K562 (cell line): ENCODE measurements at regions not wholly inside any gene's neighbourhood (a gene's known extent, or its start where the extent isn't known, plus 50 kb on each side); places are given as distances from the start of the nearest gene placed in this dataset.

Experiments
- CBX2 ChIP-seq: fragments of 200-600 bp; sonication (generic); IDR thresholded peaks from one replicate; pipeline ENCODE4 v1.6.1; 2012; ENCODE audit warnings: mild to moderate bottlenecking, low read length, inconsistent platforms; ENCODE audit not compliant: insufficient read depth, poor library complexity, severe bottlenecking
- CHD2 ChIP-seq: IDR thresholded peaks from 2 replicates; pipeline ENCODE4 v1.6.1; 2011; ENCODE audit warnings: low read depth, low read length
- CTBP1 ChIP-seq: fragments of 450-650 bp; IDR thresholded peaks from 2 replicates; pipeline ENCODE4 v1.6.1; 2016; ENCODE audit warnings: borderline replicate concordance
- DPF2 ChIP-seq: fragments of 450-650 bp; IDR thresholded peaks from 2 replicates; pipeline ENCODE4 v1.6.1; 2016
- FOXP1 ChIP-seq: sonication (generic); formaldehyde crosslinking; IDR thresholded peaks from 2 replicates; pipeline ENCODE4 v1.8.0; 2022; ENCODE audit warnings: mild to moderate bottlenecking, missing genetic modification reagents
- HCFC1 ChIP-seq: IDR thresholded peaks from 2 replicates; pipeline ENCODE4 v1.6.1; 2012; ENCODE audit warnings: low read depth, low read length, improper control_type of control experiment
- KLF16 ChIP-seq: IDR thresholded peaks from 2 replicates; pipeline ENCODE4 v1.6.1; 2016; ENCODE audit warnings: antibody characterized with exemption
- LEF1 ChIP-seq: fragments of 450-650 bp; IDR thresholded peaks from 2 replicates; pipeline ENCODE4 v1.6.1; 2016; ENCODE audit warnings: mild to moderate bottlenecking
- MTA2 ChIP-seq: fragments of 450-650 bp; IDR thresholded peaks from 2 replicates; pipeline ENCODE4 v1.6.1; 2016; ENCODE audit warnings: low read depth
- MYBL2 ChIP-seq, 2 experiments: fragments of 450-650 bp in 1 of 2; sonication (generic) in 1 of 2; formaldehyde crosslinking in 1 of 2; IDR thresholded peaks; 2 replicates each; pipeline versions ENCODE4 v1.6.1 to v1.8.1; 2017 to 2022; ENCODE audit warnings: borderline replicate concordance in 1 of 2, inconsistent platforms in 1 of 2, low read depth in 1 of 2, mild to moderate bottlenecking in 1 of 2, missing genetic modification reagents in 1 of 2, moderate library complexity in 1 of 2
- NCOA1 ChIP-seq: fragments of 450-650 bp; IDR thresholded peaks from 2 replicates; pipeline ENCODE4 v1.6.1; 2016; ENCODE audit warnings: low read depth
- NEUROD1 ChIP-seq: fragments of 150-350 bp; IDR thresholded peaks from 2 replicates; pipeline ENCODE4 v1.6.1; 2014; ENCODE audit warnings: borderline replicate concordance, low read length, low read depth; ENCODE audit not compliant: partially characterized antibody
- NFE2 ChIP-seq: IDR thresholded peaks from 2 replicates; pipeline ENCODE4 v1.6.1; 2014; ENCODE audit warnings: antibody characterized with exemption, low read depth
- NONO ChIP-seq, 2 experiments: fragments of 200-400 bp in 1 of 2; fragments of 450-650 bp in 1 of 2; formaldehyde crosslinking in 1 of 2; IDR thresholded peaks; 2 replicates each; pipeline ENCODE4 v1.6.1; 2017; ENCODE audit warnings: low read depth in 2 of 2, mild to moderate bottlenecking in 2 of 2, moderate library complexity in 2 of 2, low read length in 1 of 2
- PCBP1 ChIP-seq: fragments of 200-400 bp; formaldehyde crosslinking; IDR thresholded peaks from 2 replicates; pipeline ENCODE4 v1.6.1; 2018; ENCODE audit warnings: mild to moderate bottlenecking, low read depth, low read length; ENCODE audit not compliant: poor library complexity, severe bottlenecking
- PTTG1 ChIP-seq: fragments of 450-650 bp; IDR thresholded peaks from 2 replicates; pipeline ENCODE4 v1.6.1; 2016; ENCODE audit warnings: low read depth, mild to moderate bottlenecking, missing genetic modification characterization, missing compliant biosample characterization
- PYGO2 ChIP-seq: fragments of 450-650 bp; IDR thresholded peaks from 2 replicates; pipeline ENCODE4 v1.6.1; 2016; ENCODE audit warnings: mild to moderate bottlenecking, missing genetic modification characterization, moderate library complexity, missing compliant biosample characterization
- SMARCA4 ChIP-seq: fragments of 450-650 bp; IDR thresholded peaks from 2 replicates; pipeline ENCODE4 v1.6.1; 2016
- SMARCA5 ChIP-seq: fragments of 450-650 bp; IDR thresholded peaks from 2 replicates; pipeline ENCODE4 v1.6.1; 2016
- YBX1 ChIP-seq: fragments of 450-650 bp; IDR thresholded peaks from 2 replicates; pipeline ENCODE4 v1.7.1; 2016; ENCODE audit warnings: mild to moderate bottlenecking
- ZBED1 ChIP-seq: IDR thresholded peaks from 2 replicates; pipeline ENCODE4 v1.6.1; 2014
- ZFP30 ChIP-seq: fragments of 250-450 bp; sonication (Bioruptor Pico); IDR thresholded peaks from 2 replicates; pipeline ENCODE4 v1.8.0; 2022; ENCODE audit warnings: moderate library complexity, mild to moderate bottlenecking, inconsistent platforms, borderline replicate concordance
- ZNF121 ChIP-seq: sonication (generic); formaldehyde crosslinking; conservative IDR thresholded peaks from 2 replicates; pipeline ENCODE4 v1.8.0; 2022; ENCODE audit warnings: missing genetic modification reagents
- ZNF134 ChIP-seq: fragments of 250-450 bp; sonication (Bioruptor Pico); conservative IDR thresholded peaks from 2 replicates; pipeline ENCODE4 v1.4.0; 2020
- ZNF274 ChIP-seq: IDR thresholded peaks from 2 replicates; pipeline ENCODE4 v1.6.1; 2011; ENCODE audit warnings: low read depth, mild to moderate bottlenecking, low read length, moderate library complexity, borderline replicate concordance
- ZNF431 ChIP-seq: sonication (generic); formaldehyde crosslinking; IDR thresholded peaks from 2 replicates; pipeline ENCODE4 v1.8.0; 2022; ENCODE audit warnings: mild to moderate bottlenecking, missing genetic modification reagents
- ZNF436 ChIP-seq: fragments of 250-450, 450-650 bp; sonication (Bioruptor Pico); formaldehyde crosslinking; IDR thresholded peaks from 2 replicates; pipeline ENCODE4 v1.7.0; 2020; ENCODE audit warnings: mild to moderate bottlenecking
- ZNF695 ChIP-seq: fragments of 450-650 bp; formaldehyde crosslinking; IDR thresholded peaks from 2 replicates; pipeline ENCODE4 v1.4.0; 2020; ENCODE audit warnings: mild to moderate bottlenecking, moderate library complexity
- ZNF717 ChIP-seq: fragments of 250-450 bp; sonication (Bioruptor Pico); IDR thresholded peaks from 2 replicates; pipeline ENCODE4 v1.5.0; 2021
- TF ChIP-seq, protein P1 (sequence below): sonication (generic); formaldehyde crosslinking; IDR thresholded peaks from 2 replicates; pipeline ENCODE4 v1.8.0; 2022; ENCODE audit warnings: mild to moderate bottlenecking, missing genetic modification reagents
- TF ChIP-seq, protein P2 (sequence below): fragments of 450-650 bp; IDR thresholded peaks from one replicate; pipeline ENCODE4 v1.6.1; 2018; ENCODE audit warnings: mild to moderate bottlenecking, moderate library complexity; ENCODE audit not compliant: partially characterized antibody

DNA sequence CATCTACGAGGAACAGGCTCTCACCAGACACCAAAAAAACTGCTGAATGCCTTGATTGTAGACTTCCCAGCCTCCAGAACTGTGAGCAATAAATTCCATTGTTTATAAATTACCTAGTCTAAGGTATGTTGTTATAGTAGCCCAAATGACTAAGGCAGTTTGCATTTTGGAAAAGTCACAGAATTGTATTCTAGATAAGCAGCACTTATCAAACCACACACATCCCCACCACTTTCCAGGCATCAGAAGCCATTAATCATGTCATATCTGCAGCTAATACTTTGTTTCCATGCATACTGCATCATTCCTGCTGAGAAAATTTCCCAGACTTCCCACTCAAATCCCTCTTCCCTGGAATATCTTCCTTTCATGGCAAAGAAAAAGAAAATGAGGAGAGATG is 187.2 kb downstream of the INO80D start (continued):
- TF ChIP-seq, protein P1, sequence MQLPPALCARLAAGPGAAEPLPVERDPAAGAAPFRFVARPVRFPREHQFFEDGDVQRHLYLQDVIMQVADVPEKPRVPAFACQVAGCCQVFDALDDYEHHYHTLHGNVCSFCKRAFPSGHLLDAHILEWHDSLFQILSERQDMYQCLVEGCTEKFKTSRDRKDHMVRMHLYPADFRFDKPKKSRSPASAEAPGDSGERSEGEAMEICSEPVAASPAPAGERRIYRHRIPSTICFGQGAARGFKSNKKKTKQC (CRISPR knock-in tag) = no peak
- TF ChIP-seq PCBP1 (no peak), KLF16 (no peak), CTBP1 (no peak), NONO (IDR thresholded peaks at IDR 0.05; ENCODE audit: low read depth in 2 of 2, low read length in 1 of 2) (no peak), ZNF717 (no peak), LEF1 (no peak), MTA2 (no peak), ZFP30 (CRISPR knock-in tag) (no peak), ZNF695 (CRISPR knock-in tag) (no peak), PTTG1 (tag) (no peak), HCFC1 (no peak), SMARCA4 (0 out of 2 replicates have a peak, but pooled peaks have one; percentile 23), ZNF274 (no peak), ZNF431 (no peak), PYGO2 (tag) (no peak), NEUROD1 (no peak), SMARCA5 (no peak), YBX1 (no peak), FOXP1 (CRISPR knock-in tag) (no peak), ZNF436 (CRISPR knock-in tag) (no peak), MYBL2 (IDR thresholded peaks at IDR 0.05; ENCODE audit: low read depth) (no peak), MYBL2 (CRISPR knock-in tag; IDR thresholded peaks at IDR 0.05; ENCODE audit: borderline replicate concordance) (no peak), NFE2 (0 out of 2 replicates have a peak, but pooled peaks have one; percentile 32), ZBED1 (no peak), ZNF134 (CRISPR knock-in tag) (no peak), DPF2 (peak; percentile 28; the same call in 1 of the 2 replicates), CBX2 (no peak), NCOA1 (no peak), ZNF121 (CRISPR knock-in tag) (no peak), CHD2 (no peak)
- TF ChIP-seq, protein P2, sequence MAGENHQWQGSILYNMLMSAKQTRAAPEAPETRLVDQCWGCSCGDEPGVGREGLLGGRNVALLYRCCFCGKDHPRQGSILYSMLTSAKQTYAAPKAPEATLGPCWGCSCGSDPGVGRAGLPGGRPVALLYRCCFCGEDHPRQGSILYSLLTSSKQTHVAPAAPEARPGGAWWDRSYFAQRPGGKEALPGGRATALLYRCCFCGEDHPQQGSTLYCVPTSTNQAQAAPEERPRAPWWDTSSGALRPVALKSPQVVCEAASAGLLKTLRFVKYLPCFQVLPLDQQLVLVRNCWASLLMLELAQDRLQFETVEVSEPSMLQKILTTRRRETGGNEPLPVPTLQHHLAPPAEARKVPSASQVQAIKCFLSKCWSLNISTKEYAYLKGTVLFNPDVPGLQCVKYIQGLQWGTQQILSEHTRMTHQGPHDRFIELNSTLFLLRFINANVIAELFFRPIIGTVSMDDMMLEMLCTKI = no peak
